AG09319 (cell line): ENCODE measurements at regions not wholly inside any gene's neighbourhood (a gene's known extent, or its start where the extent isn't known, plus 50 kb on each side); places are given as distances from the start of the nearest gene placed in this dataset.

Source experiments
- DNase-seq: peaks from one replicate; pipeline ENCODE4 v3.0.0-alpha.2; 2010; ENCODE audit warnings: low read depth; ENCODE audit errors: extremely low read depth
- TF ChIP-seq, protein P1 (sequence below): IDR thresholded peaks from 2 replicates; pipeline ENCODE4 v1.5.1; 2011; ENCODE audit warnings: low read depth, mild to moderate bottlenecking, inconsistent platforms, low read length, moderate library complexity

DNA sequence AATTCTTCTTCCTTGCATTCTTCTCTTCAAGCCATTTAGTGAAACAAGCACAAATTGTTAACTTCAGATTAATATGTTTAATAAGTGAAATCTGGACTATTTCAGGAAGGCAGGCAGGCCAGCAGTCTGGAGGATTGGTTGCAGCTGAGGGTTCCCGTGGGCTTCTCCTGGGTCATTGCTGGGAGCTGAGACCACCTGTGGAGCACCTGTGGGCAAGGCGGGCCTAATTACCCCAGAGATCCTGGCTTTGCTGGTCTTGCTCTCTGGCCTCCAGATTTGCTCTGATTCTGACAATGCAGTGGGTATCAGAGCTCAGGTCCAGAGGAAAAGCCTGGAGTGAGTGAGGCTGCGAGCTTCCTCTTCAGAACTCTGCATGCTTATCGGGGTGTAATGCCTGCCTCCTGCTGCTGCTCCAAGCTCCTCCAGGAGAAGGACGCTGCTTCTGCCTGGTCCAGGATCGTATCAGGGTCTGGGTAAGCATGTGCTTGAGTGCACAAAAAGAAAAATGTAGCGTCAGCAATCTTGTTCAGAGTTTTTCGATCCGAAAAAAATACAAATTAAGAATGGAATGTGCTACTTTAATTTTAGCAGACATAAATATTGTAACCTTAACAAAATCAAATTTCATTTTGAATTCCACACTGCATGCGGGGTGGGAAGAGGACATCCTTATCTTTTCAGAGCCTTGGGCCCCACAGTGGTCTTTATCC, 93.8 kb downstream of the TMEM30B start:
- DNase-seq: no peak
- TF ChIP-seq, protein P1, sequence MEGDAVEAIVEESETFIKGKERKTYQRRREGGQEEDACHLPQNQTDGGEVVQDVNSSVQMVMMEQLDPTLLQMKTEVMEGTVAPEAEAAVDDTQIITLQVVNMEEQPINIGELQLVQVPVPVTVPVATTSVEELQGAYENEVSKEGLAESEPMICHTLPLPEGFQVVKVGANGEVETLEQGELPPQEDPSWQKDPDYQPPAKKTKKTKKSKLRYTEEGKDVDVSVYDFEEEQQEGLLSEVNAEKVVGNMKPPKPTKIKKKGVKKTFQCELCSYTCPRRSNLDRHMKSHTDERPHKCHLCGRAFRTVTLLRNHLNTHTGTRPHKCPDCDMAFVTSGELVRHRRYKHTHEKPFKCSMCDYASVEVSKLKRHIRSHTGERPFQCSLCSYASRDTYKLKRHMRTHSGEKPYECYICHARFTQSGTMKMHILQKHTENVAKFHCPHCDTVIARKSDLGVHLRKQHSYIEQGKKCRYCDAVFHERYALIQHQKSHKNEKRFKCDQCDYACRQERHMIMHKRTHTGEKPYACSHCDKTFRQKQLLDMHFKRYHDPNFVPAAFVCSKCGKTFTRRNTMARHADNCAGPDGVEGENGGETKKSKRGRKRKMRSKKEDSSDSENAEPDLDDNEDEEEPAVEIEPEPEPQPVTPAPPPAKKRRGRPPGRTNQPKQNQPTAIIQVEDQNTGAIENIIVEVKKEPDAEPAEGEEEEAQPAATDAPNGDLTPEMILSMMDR: no peak

GRCh38 chr14:61186341-61187195, 94.6 kb downstream of the TMEM30B start:
- no peak for DNase-seq
- TF ChIP-seq, protein P1: no peak

GRCh38 chr14:61185534-61185933, 95.6 kb downstream of the TMEM30B start:
- TF ChIP-seq, protein P1: no peak
- DNase-seq: no peak

DNA sequence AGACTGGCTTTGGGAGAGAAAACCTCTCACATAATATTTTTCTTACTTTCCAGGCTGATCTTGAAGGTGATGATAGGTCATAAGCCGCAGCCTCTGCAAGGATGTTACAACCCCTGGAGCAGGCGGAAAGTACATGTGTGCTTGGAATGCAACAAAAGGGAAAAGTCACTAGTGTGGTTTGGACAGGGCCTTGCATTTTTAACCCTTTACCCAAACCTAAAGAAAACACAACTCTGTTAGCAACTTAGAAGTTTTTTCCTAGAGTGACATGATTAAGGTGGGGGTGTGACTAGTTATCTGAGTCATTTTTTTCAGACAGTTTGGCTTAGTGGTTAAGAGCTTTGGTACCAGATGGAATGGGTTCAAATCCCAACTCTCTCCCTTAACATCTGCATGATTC, 97.0 kb downstream of the TMEM30B start:
- TF ChIP-seq, protein P1: no peak
- DNase-seq: peak; percentile 73

GRCh38 chr14:61183196-61183885, 97.8 kb downstream of the TMEM30B start:
- TF ChIP-seq, protein P1: no peak
- no peak for DNase-seq

DNA sequence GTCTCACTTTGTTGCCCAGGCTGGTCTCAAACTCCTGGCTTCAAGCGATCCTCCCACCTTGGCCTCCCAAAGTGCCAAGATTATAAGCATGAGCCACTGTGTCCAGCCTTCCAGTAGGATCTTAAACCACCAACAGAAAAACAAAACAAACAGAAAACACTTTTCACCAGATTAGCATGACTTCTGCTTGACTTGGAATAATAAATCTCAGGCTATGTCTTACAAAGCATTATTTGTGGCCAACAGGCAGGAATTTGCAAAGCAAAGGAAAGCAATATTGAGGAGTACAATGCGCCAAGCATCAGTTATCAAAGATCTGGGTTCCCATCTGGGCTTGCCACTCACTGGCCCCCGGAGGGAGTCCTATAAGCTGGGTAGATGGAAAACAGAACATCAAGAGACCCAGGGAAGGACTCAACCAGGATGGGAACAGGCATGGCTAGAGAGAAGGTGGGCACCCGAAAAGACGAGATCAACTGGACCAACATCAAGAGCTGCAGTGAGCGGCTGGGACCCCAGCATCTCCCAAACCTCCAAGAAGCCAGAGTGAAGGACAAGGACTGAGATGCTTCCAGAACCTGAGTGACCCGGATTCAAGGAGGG, 101.2 kb downstream of the TMEM30B start:
- no peak for DNase-seq
- TF ChIP-seq, protein P1: no peak
